ENCODE measurements at regions not wholly inside any gene's neighbourhood (a gene's known extent, or its start where the extent isn't known, plus 50 kb on each side); places are given as distances from the start of the nearest gene placed in this dataset.

DNA sequence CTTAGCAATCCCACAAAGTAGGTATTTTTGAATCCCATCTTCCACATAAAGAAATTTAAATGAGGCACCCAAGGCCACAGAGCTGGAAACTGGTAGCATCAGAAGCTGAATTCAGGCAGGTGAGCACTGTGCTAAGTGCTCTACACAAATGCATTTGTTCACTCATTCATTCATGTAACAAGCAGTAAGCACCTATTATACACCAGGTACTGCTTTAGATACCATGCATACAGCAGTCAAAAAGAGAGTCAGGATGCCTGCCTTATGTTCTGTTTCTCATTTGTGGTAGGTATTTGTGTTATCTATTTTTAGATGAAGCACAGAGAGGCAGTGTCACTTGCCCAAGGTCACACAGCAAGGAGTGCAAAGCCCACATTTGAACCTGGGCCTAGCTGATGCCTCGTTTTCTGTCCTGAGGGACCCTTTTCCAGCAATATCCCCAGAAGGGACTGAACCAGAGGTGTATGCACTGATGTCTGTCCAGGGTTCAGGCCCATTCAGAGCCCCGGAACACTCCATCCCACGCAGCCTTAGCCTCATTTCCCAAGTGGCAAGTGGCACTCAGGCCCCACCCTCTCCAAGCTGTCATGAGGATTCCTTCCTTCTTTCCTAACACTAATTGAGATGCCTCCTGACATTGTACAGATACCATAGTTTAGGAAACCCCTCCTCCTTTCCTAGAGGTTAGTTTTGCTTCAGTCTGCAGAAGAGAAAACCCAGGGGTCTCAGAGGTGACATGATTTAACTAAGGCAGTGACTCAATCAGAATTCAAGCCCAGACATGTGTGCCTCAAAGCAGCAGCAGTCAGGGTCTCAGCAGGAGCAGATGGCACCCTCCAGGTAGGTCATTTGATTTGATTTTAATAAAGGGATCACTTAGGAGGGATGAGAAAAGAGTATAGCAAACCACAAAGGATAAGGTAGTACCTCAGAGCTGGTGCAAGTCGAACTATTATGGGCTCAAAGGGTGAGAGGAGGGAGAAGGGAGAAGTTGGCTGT, 61.2 kb upstream of the SIRPA start:
- in situ Hi-C loops (cut with MboI; ENCODE audit: low sequenced_read_pairs in 4 of 4) (no loop called here), intact Hi-C loops (cut with DNase I; ENCODE audit: low total_unique reads) (no loop called here)
- Histone ChIP-seq H3K27ac (no peak overlapping the region), H3K4me3 (no peak overlapping the region), H3K27me3 (peaks cover 0 to 6% (median 0%) of the 10 kb centered on the region in 3 donors), H3K4me1 (peaks cover 0 to 8% of the 10 kb centered on the region in 2 donors), H3K9me3 (no peaks in the 10 kb centered on the region), H3K36me3 (no peaks in the 10 kb centered on the region)
- no peak for TF ChIP-seq POLR2A (IDR thresholded peaks at IDR 0.05)
- TF ChIP-seq CTCF (IDR thresholded peaks at IDR 0.05 in 4 of 5, conservative IDR thresholded peaks at IDR 0.05 in 1 of 5) = no peak
- DNase-seq (no peak), ATAC-seq (no peak)

DNA sequence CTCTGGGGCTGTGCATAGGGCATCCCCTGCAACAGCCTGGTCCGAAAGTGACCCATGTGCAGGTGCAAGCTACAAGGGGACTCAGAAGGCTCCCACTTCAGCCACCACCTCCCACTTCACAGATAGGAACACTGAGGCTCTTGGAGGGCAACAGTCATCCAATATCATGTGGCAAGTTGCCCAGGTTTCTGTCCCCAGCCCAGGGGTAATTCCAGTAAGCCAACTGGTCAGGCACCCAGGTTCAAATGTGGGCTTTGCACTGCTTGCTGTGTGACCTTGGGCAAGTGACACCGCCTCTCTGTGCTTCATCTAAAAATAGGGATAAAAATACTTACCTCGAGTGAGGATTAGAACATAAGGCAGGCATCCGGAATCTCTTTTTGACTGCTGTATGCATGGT, 62.0 kb upstream of the SIRPA start:
- Histone ChIP-seq H3K27me3 (peaks cover 0 to 2% (median 0%) of the 10 kb centered on the region in 3 donors), H3K4me1 (peaks cover 0 to 8% of the 10 kb centered on the region in 2 donors), H3K36me3 (no peaks in the 10 kb centered on the region), H3K9me3 (no peaks in the 10 kb centered on the region), H3K4me3 (no peak overlapping the region), H3K27ac (no peak overlapping the region)
- intact Hi-C loops (cut with DNase I; ENCODE audit: low total_unique reads) = no loop called here
- TF ChIP-seq POLR2A (IDR thresholded peaks at IDR 0.05) (no peak), CTCF (IDR thresholded peaks at IDR 0.05 in 4 of 5, conservative IDR thresholded peaks at IDR 0.05 in 1 of 5) (no peak)
- DNase-seq = no peak
- in situ Hi-C loops (cut with MboI; ENCODE audit: low sequenced_read_pairs in 4 of 4) = no loop called here
- no peak for ATAC-seq

DNA sequence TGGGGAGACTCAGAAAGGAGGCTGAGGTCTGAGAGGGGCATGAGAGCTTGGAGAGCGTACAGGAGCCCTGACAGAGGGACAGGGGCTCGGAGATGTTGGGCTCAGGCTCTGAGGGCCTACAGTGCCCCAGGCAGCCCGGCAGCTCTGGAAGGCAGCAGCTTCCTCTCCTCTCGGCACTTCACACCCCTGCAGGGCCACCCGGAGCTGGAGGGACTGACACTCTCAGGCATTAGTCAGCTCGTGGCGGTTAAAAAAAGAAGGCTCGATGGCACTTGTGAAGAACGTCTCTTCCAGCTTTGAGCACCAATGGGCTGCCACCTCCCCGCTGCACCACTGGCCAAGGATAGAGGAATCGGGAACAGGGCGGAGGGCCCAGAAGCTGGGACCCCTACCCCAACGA, 62.6 kb upstream of the SIRPA start:
- Histone ChIP-seq H3K4me3 (no peak overlapping the region), H3K27me3 (no peaks in the 10 kb centered on the region), H3K27ac (no peak overlapping the region), H3K36me3 (no peaks in the 10 kb centered on the region), H3K9me3 (no peaks in the 10 kb centered on the region), H3K4me1 (peaks cover 0 to 8% of the 10 kb centered on the region in 2 donors)
- in situ Hi-C loops (cut with MboI; ENCODE audit: low sequenced_read_pairs in 4 of 4) = no loop called here
- ATAC-seq (no peak), DNase-seq (no peak)
- intact Hi-C loops (cut with DNase I; ENCODE audit: low total_unique reads) = no loop called here
- TF ChIP-seq POLR2A (IDR thresholded peaks at IDR 0.05) = no peak
- TF ChIP-seq CTCF (IDR thresholded peaks at IDR 0.05 in 4 of 5, conservative IDR thresholded peaks at IDR 0.05 in 1 of 5) = no peak

- intact Hi-C loops (cut with DNase I; ENCODE audit: low total_unique reads) = no loop called here
- no peaks in the 10 kb centered on the region for H3K36me3 ChIP-seq
- TF ChIP-seq POLR2A (IDR thresholded peaks at IDR 0.05) = no peak
- TF ChIP-seq CTCF (IDR thresholded peaks at IDR 0.05 in 4 of 5, conservative IDR thresholded peaks at IDR 0.05 in 1 of 5) = no peak
- H3K4me3 ChIP-seq = no peak overlapping the region
- H3K4me1 ChIP-seq = peaks cover 0 to 8% of the 10 kb centered on the region in 2 donors
- no peaks in the 10 kb centered on the region for H3K9me3 ChIP-seq
- H3K27ac ChIP-seq = no peak overlapping the region
- ATAC-seq = no peak
- in situ Hi-C loops (cut with MboI; ENCODE audit: low sequenced_read_pairs in 4 of 4) = no loop called here
- H3K27me3 ChIP-seq = no peaks in the 10 kb centered on the region
- DNase-seq = no peak
Observed at GRCh38 chr20:1831606-1832005, 63.6 kb upstream of the SIRPA start.

Data from gastrocnemius medialis (tissue), 4 donors.